ENCODE measurements at regions not wholly inside any gene's neighbourhood (a gene's known extent, or its start where the extent isn't known, plus 50 kb on each side); places are given as distances from the start of the nearest gene placed in this dataset.

- no peak overlapping the region for H3K4me3 ChIP-seq (ENCODE audit: low read depth, low read length)
- DNase-seq (ENCODE audit: low read depth), result peak; percentile 15
- no peak for TF ChIP-seq CTCF (IDR thresholded peaks at IDR 0.05; ENCODE audit: control insufficient read depth, extremely low read depth, insufficient read depth)
These were observed 105.8 kb upstream of the ARHGAP42 start for GRCh38 chr11:100581318-100581717.

- no peak for DNase-seq (ENCODE audit: low read depth)
- no peak overlapping the region for H3K4me3 ChIP-seq (ENCODE audit: low read depth, low read length)
- TF ChIP-seq CTCF (IDR thresholded peaks at IDR 0.05; ENCODE audit: control insufficient read depth, extremely low read depth, insufficient read depth), result no peak
These were observed 102.7 kb upstream of the ARHGAP42 start for GRCh38 chr11:100584201-100584985.

- no peak for DNase-seq (ENCODE audit: low read depth)
- no peak overlapping the region for H3K4me3 ChIP-seq (ENCODE audit: low read depth, low read length)
- TF ChIP-seq CTCF (IDR thresholded peaks at IDR 0.05; ENCODE audit: control insufficient read depth, extremely low read depth, insufficient read depth), result no peak
These were observed 101.4 kb upstream of the ARHGAP42 start for GRCh38 chr11:100585728-100586127.

GRCh38 chr11:100586361-100587101 is 100.6 kb upstream of the ARHGAP42 start:
- no peak overlapping the region for H3K4me3 ChIP-seq (ENCODE audit: low read depth, low read length)
- no peak for TF ChIP-seq CTCF (IDR thresholded peaks at IDR 0.05; ENCODE audit: control insufficient read depth, extremely low read depth, insufficient read depth)
- no peak for DNase-seq (ENCODE audit: low read depth)

- no peak for DNase-seq (ENCODE audit: low read depth)
- no peak overlapping the region for H3K4me3 ChIP-seq (ENCODE audit: low read depth, low read length)
These were observed 94.3 kb upstream of the ARHGAP42 start for GRCh38 chr11:100592619-100593260.

GRCh38 chr11:100593291-100593690 is 93.8 kb upstream of the ARHGAP42 start:
- no peak overlapping the region for H3K4me3 ChIP-seq (ENCODE audit: low read depth, low read length)
- no peak for DNase-seq (ENCODE audit: low read depth)
- TF ChIP-seq CTCF (IDR thresholded peaks at IDR 0.05; ENCODE audit: control insufficient read depth, extremely low read depth, insufficient read depth), result no peak

More at GRCh38 chr11:100592619-100593260, 94.3 kb upstream of the ARHGAP42 start:
- no peak for TF ChIP-seq CTCF (IDR thresholded peaks at IDR 0.05; ENCODE audit: control insufficient read depth, extremely low read depth, insufficient read depth)

Data from LNCaP clone FGC (cell line).